NT2/D1 (cell line): ENCODE measurements at regions not wholly inside any gene's neighbourhood (a gene's known extent, or its start where the extent isn't known, plus 50 kb on each side); places are given as distances from the start of the nearest gene placed in this dataset.

Experiments
- DNase-seq: peaks from one replicate; pipeline ENCODE4 v3.0.0-alpha.2; 2011; ENCODE audit warnings: low read depth, low spot score
- H3K27me3 ChIP-seq: 2 replicates; pipeline ENCODE4 v1.6.0; 2011; ENCODE audit warnings: mild to moderate bottlenecking; ENCODE audit not compliant: insufficient read length, insufficient read depth
- H3K36me3 ChIP-seq: 2 replicates; pipeline ENCODE4 v1.6.1; 2011; ENCODE audit warnings: mild to moderate bottlenecking, low read length, mixed read lengths; ENCODE audit not compliant: insufficient read depth, insufficient read length
- H3K4me1 ChIP-seq: 2 replicates; pipeline ENCODE4 v1.5.1; 2011; ENCODE audit not compliant: insufficient read depth, insufficient read length
- H3K4me3 ChIP-seq: 2 replicates; pipeline ENCODE4 v1.5.1; 2011; ENCODE audit warnings: low read depth; ENCODE audit not compliant: insufficient read length
- H3K9ac ChIP-seq: 2 replicates; pipeline ENCODE4 v1.6.0; 2011; ENCODE audit warnings: low read depth; ENCODE audit not compliant: insufficient read length
- H3K9me3 ChIP-seq: 2 replicates; pipeline ENCODE4 v1.5.1; 2011; ENCODE audit warnings: mild to moderate bottlenecking, low read length; ENCODE audit not compliant: insufficient read depth
- SUZ12 ChIP-seq: IDR thresholded peaks from 2 replicates; pipeline ENCODE4 v1.6.1; 2011; ENCODE audit not compliant: insufficient read length, insufficient read depth; ENCODE audit errors: extremely low read depth
- YY1 ChIP-seq: IDR thresholded peaks from 2 replicates; pipeline ENCODE4 v1.6.1; 2011; ENCODE audit not compliant: insufficient read length, insufficient read depth
- ZNF274 ChIP-seq: IDR thresholded peaks from 2 replicates; pipeline ENCODE4 v1.6.1; 2011; ENCODE audit warnings: mild to moderate bottlenecking, low read depth, low read length

DNA sequence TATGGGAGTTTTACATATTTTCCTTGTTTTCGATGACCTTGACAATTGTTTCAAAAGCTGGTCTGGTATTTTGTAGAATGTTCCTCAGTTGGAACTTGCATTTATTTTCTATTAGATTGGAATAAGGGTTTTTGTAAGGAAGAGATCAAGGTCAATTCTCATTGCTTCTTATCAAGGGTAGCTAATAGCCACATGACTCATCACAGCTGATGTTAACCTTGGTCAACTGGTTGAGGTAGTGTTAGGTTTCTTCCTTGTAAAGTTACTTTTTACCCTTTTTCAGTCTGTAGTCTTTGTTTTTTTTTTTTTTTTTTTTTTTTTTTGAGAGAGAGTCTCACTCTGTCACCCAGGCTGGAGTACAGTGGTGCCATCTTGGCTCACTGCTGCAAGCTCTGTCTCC, 257.2 kb downstream of the SNCA start:
- no peak overlapping the region for H3K4me3 ChIP-seq
- H3K36me3 ChIP-seq = no peaks in the 10 kb centered on the region
- DNase-seq = no peak
- no peak for TF ChIP-seq ZNF274
- no peak for TF ChIP-seq YY1
- no peak for TF ChIP-seq SUZ12
- H3K9me3 ChIP-seq = peaks cover 4% of the 10 kb centered on the region; the same call in 1 of the 2 replicates
- H3K27me3 ChIP-seq = no peaks in the 10 kb centered on the region
- no peak overlapping the region for H3K9ac ChIP-seq
- no peaks in the 10 kb centered on the region for H3K4me1 ChIP-seq

DNA sequence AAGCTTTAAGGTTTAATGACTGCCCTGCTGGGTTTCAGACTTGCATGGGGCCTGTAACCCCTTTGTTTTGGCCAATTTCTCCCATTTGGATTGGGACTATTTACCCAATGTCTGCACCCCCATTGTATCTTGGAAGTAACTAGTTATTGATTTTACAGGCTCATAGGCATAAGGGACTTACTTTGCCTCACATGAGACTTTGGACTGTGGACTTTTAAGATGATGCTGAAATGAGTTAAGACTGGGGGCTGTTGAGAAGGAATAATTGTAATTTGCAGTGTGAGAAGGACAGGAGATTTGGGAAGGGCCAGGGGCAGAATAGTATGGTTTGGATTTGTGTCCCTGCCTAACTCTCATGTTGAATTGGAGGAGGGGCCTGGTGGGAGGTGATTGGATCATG, 260.7 kb downstream of the SNCA start:
- H3K27me3 ChIP-seq = no peaks in the 10 kb centered on the region
- peaks cover 4% of the 10 kb centered on the region; the same call in 1 of the 2 replicates for H3K9me3 ChIP-seq
- DNase-seq = no peak
- no peaks in the 10 kb centered on the region for H3K4me1 ChIP-seq
- H3K9ac ChIP-seq = no peak overlapping the region
- H3K36me3 ChIP-seq = no peaks in the 10 kb centered on the region
- no peak overlapping the region for H3K4me3 ChIP-seq
- no peak for TF ChIP-seq YY1

DNA sequence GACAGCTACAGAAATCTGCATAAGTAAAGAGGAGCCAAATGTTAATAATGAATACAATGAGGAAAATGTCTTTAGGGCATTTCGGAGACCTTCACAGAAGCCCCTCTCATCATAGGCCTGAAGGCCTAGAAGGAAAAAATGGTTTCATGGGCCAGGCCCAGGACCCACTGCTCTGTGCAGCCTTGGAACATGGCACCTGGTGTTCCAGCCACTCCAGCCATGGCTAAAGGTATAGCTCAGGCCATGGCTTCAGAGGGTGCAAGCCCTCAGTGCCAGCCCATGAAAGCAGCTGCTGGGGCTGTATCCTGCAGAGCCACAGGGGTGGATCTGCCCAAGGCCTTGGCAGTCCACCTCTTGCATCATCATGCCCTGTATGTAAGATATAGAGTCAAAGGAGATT, 261.1 kb downstream of the SNCA start:
- TF ChIP-seq SUZ12 = no peak
- no peak for TF ChIP-seq YY1
- no peak for TF ChIP-seq ZNF274
- H3K4me3 ChIP-seq = no peak overlapping the region
- DNase-seq = no peak
- peaks cover 4% of the 10 kb centered on the region; the same call in 1 of the 2 replicates for H3K9me3 ChIP-seq
- H3K9ac ChIP-seq = no peak overlapping the region
- H3K4me1 ChIP-seq = no peaks in the 10 kb centered on the region
- H3K27me3 ChIP-seq = no peaks in the 10 kb centered on the region
- no peaks in the 10 kb centered on the region for H3K36me3 ChIP-seq

DNA sequence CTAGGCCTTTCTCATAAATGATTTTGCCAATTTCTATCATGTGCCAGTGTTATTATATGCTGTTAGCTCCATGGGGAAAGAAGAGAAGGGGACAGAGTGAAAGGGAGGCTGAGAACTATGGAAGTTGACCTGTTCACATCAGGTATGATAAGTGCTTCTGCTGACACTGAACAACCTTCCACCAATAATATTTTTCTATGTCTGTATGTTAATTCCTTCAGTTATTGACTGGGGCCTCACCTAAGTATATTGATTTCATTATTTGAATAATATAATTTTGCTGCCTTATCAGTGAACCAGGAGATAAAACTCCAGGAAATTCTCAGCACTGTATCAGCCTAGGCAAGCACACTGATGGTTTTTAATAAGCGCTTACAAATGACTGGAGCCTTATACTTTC, 262.8 kb downstream of the SNCA start:
- Histone ChIP-seq H3K4me1 (no peaks in the 10 kb centered on the region), H3K9ac (no peak overlapping the region), H3K36me3 (no peaks in the 10 kb centered on the region), H3K27me3 (no peaks in the 10 kb centered on the region), H3K4me3 (no peak overlapping the region), H3K9me3 (peaks cover 4% of the 10 kb centered on the region; the same call in 1 of the 2 replicates)
- no peak for TF ChIP-seq YY1
- no peak for TF ChIP-seq ZNF274
- no peak for TF ChIP-seq SUZ12
- DNase-seq = no peak

DNA sequence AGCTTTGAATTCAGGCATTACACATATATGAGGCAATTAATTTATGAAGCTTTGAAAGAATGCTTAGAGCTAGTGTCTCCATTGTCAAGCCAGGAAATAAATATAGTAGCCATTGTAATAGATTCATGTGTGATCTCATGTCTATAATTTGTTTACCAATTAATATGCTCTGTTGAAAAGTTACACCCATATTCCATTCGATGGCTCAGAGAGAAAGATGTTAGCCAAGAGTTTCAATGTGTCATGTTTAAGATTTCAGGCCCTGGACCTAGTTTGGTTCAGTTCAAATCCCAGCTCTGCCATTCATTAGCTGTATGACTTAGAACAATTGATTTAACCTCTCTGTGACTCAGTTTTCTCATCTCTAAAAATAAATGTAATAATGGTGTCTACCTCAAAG, 263.3 kb downstream of the SNCA start:
- no peak overlapping the region for H3K9ac ChIP-seq
- H3K4me3 ChIP-seq = no peak overlapping the region
- DNase-seq = no peak
- no peaks in the 10 kb centered on the region for H3K36me3 ChIP-seq
- peaks cover 4% of the 10 kb centered on the region; the same call in 1 of the 2 replicates for H3K9me3 ChIP-seq
- H3K27me3 ChIP-seq = no peaks in the 10 kb centered on the region
- no peak for TF ChIP-seq SUZ12
- no peak for TF ChIP-seq YY1
- H3K4me1 ChIP-seq = no peaks in the 10 kb centered on the region

- Histone ChIP-seq H3K9ac (no peak overlapping the region), H3K9me3 (peaks cover 4% of the 10 kb centered on the region; the same call in 1 of the 2 replicates), H3K4me1 (no peaks in the 10 kb centered on the region), H3K36me3 (no peaks in the 10 kb centered on the region), H3K4me3 (no peak overlapping the region), H3K27me3 (no peaks in the 10 kb centered on the region)
- DNase-seq = no peak
- TF ChIP-seq ZNF274 = no peak
- no peak for TF ChIP-seq YY1
- no peak for TF ChIP-seq SUZ12
Measured at GRCh38 chr4:89572224-89572858, 264.6 kb downstream of the SNCA start.

DNA sequence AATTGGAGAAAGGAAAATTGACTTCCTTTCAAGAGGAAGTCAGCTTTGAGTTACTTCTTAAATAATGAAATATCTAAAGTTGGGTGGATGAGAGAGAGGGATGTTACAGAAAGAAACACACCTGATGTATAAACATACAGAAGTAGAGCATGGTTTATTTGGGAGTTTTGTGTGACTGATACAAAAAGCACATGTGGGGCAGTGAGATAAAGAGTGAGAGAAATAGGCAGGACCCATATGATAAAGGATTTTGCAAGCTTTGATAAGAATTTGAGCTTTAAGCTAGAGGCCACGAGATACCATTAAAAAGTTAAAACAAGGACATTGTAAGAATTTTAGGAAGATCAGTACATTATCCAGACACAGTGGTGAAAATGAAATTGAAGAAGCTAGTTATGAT, 263.3 kb upstream of the GPRIN3 start:
- Histone ChIP-seq H3K4me3 (no peak overlapping the region), H3K4me1 (no peaks in the 10 kb centered on the region), H3K9me3 (peaks cover 2% of the 10 kb centered on the region; the same call in 1 of the 2 replicates), H3K9ac (no peak overlapping the region), H3K27me3 (no peaks in the 10 kb centered on the region), H3K36me3 (no peaks in the 10 kb centered on the region)
- DNase-seq = no peak
- TF ChIP-seq YY1 = no peak
- no peak for TF ChIP-seq ZNF274
- TF ChIP-seq SUZ12 = no peak

- H3K36me3 ChIP-seq = no peaks in the 10 kb centered on the region
- H3K4me3 ChIP-seq = no peak overlapping the region
- H3K9ac ChIP-seq = no peak overlapping the region
- TF ChIP-seq YY1 (no peak), ZNF274 (no peak), SUZ12 (no peak)
- no peak for DNase-seq
- no peaks in the 10 kb centered on the region for H3K27me3 ChIP-seq
- H3K4me1 ChIP-seq = no peaks in the 10 kb centered on the region
- no peaks in the 10 kb centered on the region for H3K9me3 ChIP-seq
Measured at GRCh38 chr4:89567936-89568335, 260.3 kb upstream of the GPRIN3 start.
